HG02981 (cell line): ENCODE measurements at regions not wholly inside any gene's neighbourhood (a gene's known extent, or its start where the extent isn't known, plus 50 kb on each side); places are given as distances from the start of the nearest gene placed in this dataset.

Experiments
- ATAC-seq: cut with Tn5 transposase; IDR thresholded peaks from one replicate; pipeline ENCODE4 v1.9.1; 2021; ENCODE audit warnings: mild to moderate bottlenecking, moderate library complexity; ENCODE audit not compliant: unreplicated experiment

DNA sequence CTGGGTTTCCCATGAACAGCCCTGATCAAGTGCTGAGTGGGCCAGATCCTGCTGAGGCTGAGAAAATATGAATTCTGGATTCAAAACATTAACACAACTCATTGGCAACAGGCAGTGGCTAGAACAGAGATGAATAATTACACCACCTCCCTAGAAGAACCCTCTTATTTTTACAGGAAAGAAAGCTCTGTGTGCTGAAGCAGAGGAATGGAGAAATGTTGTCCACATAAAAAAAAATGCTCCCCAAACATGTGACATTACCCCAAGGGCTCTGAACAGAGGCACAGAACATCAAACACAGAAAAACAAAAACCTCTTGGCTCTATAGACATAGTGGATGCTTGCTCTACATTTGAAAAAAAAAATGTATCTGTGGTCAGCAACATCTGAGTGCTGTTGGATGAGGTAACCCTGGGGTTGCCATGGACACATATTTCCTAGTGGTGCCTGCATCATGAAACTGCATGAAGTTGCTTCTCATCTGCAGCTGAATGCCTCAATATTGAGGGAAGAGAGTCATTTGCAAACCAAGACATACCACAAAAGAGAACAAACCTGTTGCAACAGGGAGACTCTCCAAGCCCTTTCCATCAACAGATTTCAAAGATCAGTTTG is 98.8 kb downstream of the SNX19 start:
- ATAC-seq, result no peak

DNA sequence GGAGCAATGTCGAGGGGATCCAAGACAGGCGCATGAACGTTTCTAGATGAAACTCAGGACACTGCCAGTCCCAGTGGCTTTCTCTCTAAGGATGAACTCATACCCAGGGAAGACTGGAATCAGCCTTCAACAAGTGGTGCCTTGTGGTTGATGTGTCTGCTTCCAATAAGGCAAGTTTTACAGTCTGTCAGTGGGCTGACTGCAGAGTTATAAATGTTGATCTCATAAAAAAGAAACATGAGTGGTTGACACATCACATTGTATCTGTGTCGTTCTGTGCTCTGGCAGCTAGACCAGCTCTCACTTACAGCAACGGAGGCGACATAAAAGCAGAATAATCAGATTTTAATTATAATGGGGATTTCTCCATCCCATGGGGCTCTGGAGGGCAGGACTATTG is 96.7 kb downstream of the SNX19 start:
- ATAC-seq, result no peak
